ENCODE measurements at regions not wholly inside any gene's neighbourhood (a gene's known extent, or its start where the extent isn't known, plus 50 kb on each side); places are given as distances from the start of the nearest gene placed in this dataset.

DNA sequence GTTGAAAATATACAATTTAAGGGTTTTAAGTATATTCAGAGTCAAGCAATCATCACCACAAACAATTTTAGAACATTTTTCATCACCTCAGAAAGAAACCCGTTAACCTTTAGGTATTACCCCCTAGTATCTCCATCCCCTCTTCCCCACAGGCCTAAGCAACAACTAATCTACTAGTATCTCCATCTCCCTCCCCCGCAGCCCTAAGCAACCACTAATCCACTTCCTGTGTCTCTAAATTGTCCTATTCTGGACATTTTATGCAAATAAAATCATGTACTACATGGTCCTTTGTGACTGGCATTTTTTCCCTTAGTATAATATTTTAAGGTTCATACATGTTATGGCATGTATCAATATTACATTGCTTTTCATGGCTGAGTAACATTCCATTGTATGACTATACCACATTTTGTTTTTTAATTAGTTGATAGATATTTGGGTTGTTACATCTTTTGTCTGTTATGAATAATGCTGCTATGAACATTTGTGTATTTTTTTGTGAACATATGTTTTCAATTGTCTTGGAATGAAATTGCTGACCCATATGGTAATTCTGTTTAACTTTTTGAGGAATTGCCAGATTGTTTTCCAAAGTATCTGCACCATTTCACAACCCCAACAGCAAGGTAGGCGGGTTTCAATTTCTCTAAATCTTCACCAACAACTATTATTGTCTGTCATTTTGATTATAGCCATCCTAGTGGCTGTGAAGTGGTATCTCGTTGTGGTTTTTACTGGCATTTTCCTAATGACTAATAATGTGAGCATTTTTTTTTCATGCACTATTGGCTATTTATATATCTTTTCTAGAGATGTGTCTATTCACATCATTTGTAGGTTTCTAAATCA lies 215.6 kb upstream of the CD96 start (continued):
- no peak for TF ChIP-seq CBX8 (IDR thresholded peaks at IDR 0.05; ENCODE audit: borderline replicate concordance, extremely low read depth, low read depth, low read length, poor library complexity, severe bottlenecking)
- TF ChIP-seq JUND (IDR thresholded peaks at IDR 0.05; ENCODE audit: borderline replicate concordance, low read depth, low read length): no peak
- TF ChIP-seq JUND (tag; IDR thresholded peaks at IDR 0.05; ENCODE audit: borderline replicate concordance, low read depth, low read length): no peak
- no peak for TF ChIP-seq ZNF507 (tag; conservative IDR thresholded peaks at IDR 0.05)
- no peak for TF ChIP-seq IRF2 (CRISPR knock-in tag; IDR thresholded peaks at IDR 0.05)

GRCh38 chr3:111331306-111331705 lies 210.7 kb upstream of the CD96 start:
- Histone ChIP-seq H3K4me1 (replicated peaks in 1 of 2; ENCODE audit: control insufficient read depth in 2 of 2, insufficient read depth in 2 of 2, low read length in 2 of 2) (no peaks in the 10 kb centered on the region), H3K9me3 (replicated peaks; ENCODE audit: control insufficient read depth, insufficient read depth, low read depth, low read length) (no peaks in the 10 kb centered on the region), H3K36me3 (ENCODE audit: control insufficient read depth, insufficient read depth, low read length) (no peaks in the 10 kb centered on the region), H3K27me3 (ENCODE audit: control insufficient read depth in 2 of 2, insufficient read depth in 2 of 2, low read length in 2 of 2) (no peaks in the 10 kb centered on the region), H3K9me1 (ENCODE audit: control insufficient read depth, insufficient read depth, low read length) (no peaks in the 10 kb centered on the region), H4K20me1 (replicated peaks; ENCODE audit: control insufficient read depth, insufficient read depth, low read length) (no peaks in the 10 kb centered on the region), H3K4me2 (ENCODE audit: insufficient read depth, low read length) (no peak overlapping the region), H3K27ac (ENCODE audit: extremely low read depth, low read depth, low read length) (no peak overlapping the region), H3K9ac (ENCODE audit: insufficient read depth in 1 of 2, low read depth in 2 of 2, low read length in 2 of 2) (no peak overlapping the region), H3K4me3 (no peak overlapping the region), H2AFZ (ENCODE audit: low read depth, low read length) (no peak overlapping the region), H3K79me2 (ENCODE audit: control insufficient read depth, insufficient read depth, low read length) (no peaks in the 10 kb centered on the region)
- 0% methylated on average over 1 of the region's 1 CpG for WGBS (ENCODE audit: insufficient coverage, low coverage, missing lambda C conversion rate)
- FAIRE-seq: no peak
- no peak for DNase-seq (ENCODE audit: extremely low read depth in 1 of 4, low spot score in 3 of 4)
- no TSS peak for BruUV-seq (replicated peaks)
- no peak for ATAC-seq
- POLR2A ChIA-PET: no interaction called here
- in situ Hi-C loops (cut with MboI) (no loop called here), intact Hi-C loops (cut with micrococcal nuclease) (no loop called here)
- CTCF ChIA-PET (ENCODE audit: low intra/inter-chr PET ratio): no interaction called here
- TF ChIP-seq, protein P1, sequence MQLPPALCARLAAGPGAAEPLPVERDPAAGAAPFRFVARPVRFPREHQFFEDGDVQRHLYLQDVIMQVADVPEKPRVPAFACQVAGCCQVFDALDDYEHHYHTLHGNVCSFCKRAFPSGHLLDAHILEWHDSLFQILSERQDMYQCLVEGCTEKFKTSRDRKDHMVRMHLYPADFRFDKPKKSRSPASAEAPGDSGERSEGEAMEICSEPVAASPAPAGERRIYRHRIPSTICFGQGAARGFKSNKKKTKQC (CRISPR knock-in tag; IDR thresholded peaks at IDR 0.05): no peak
- TF ChIP-seq ZNF24 (IDR thresholded peaks at IDR 0.05) (no peak), SMAD2 (IDR thresholded peaks at IDR 0.05; ENCODE audit: low read depth, low read length) (no peak), DPF2 (IDR thresholded peaks at IDR 0.05) (no peak), ZNF253 (CRISPR knock-in tag; conservative IDR thresholded peaks at IDR 0.05) (no peak), ZNF395 (CRISPR knock-in tag; IDR thresholded peaks at IDR 0.05) (no peak), SAFB2 (IDR thresholded peaks at IDR 0.05; ENCODE audit: borderline replicate concordance, low read depth, low read length, severe bottlenecking) (no peak), KHSRP (IDR thresholded peaks at IDR 0.05) (no peak)
